H7 (cell line): ENCODE measurements at regions not wholly inside any gene's neighbourhood (a gene's known extent, or its start where the extent isn't known, plus 50 kb on each side); places are given as distances from the start of the nearest gene placed in this dataset.
"Not testable (repeated sequence)": the region's sequence is repeated elsewhere in the genome, so short reads cannot be mapped to it uniquely, and the experiment has no call there.

ENCODE experiments used
- DNase-seq: peaks from one replicate; pipeline ENCODE4 v3.0.0; 2012
- H3K27me3 ChIP-seq: 2 replicates; pipeline ENCODE4 v1.6.0; 2011; ENCODE audit warnings: mild to moderate bottlenecking, low read length; ENCODE audit not compliant: control insufficient read depth, insufficient read depth
- H3K36me3 ChIP-seq: replicated peaks from 2 replicates; pipeline ENCODE4 v1.5.1; 2011; ENCODE audit warnings: low read length; ENCODE audit not compliant: control insufficient read depth, insufficient read depth
- H3K4me3 ChIP-seq: 2 replicates; pipeline ENCODE4 v1.5.1; 2011; ENCODE audit warnings: low read depth, mild to moderate bottlenecking, control low read depth, low read length, moderate library complexity; ENCODE audit not compliant: insufficient read depth

DNA sequence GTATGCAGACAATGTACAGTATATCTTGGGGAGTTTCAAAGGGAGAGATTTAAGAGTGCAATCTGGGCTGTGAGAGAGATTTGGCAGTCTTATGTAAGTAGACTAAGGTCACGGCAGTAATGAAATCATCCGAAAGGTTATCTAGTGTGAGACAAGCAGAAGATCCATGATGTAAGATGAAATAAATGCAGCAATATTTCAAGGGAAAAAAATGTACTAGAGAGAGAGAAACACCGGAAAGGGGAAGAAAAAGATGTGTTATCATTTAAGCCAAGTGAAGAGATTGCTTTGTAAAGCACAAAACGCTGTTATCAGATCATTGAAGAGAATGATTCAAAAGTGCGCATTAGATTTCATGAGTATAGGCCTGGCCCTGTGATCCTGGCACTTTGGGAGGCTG is 88.4 kb upstream of the GUCY1A1 start:
- Histone ChIP-seq H3K4me3 (no peak overlapping the region), H3K36me3 (no peaks in the 10 kb centered on the region), H3K27me3 (no peaks in the 10 kb centered on the region)
- no peak for DNase-seq

DNA sequence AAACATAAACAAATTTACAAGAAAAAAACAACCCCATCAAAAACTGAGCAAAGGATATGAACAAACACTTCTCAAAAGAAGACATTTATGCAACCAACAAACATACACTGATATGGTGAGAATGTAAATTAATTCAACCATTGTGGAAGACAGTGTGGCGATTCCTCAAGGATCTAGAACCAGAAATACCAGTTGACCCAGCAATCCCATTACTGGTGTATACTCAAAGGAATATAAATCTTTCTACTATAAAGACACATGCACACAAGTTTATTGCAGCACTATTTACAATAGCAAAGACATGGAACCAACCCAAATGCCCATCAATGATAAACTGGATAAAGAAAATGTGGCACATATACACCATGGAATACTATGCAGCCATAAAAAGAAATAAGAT is 92.3 kb upstream of the GUCY1A1 start:
- not testable (repeated sequence) for DNase-seq

DNA sequence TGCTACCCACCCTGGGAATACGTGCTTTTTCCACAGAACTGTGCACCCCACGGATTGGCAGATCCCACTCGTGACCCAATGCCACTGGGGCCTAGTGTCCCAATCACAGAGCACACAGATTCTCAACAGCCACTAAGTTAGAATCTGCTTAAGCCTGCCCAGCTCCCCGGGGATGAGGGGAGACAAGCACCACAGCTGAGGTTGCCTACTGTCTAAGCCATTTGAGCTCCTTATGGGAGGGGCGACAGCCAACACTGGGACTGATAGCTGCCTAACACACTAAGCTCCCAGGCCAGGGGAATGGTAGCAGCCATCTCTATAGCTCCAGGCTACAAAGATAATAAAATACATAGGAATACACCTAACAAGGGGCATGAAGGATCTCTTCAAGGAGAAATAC is 93.5 kb upstream of the GUCY1A1 start:
- no peak overlapping the region for H3K4me3 ChIP-seq
- H3K36me3 ChIP-seq: no peaks in the 10 kb centered on the region
- DNase-seq: no peak

More for the DNA sequence above, 92.3 kb upstream of the GUCY1A1 start:
- H3K4me3 ChIP-seq, H3K36me3 ChIP-seq, H3K27me3 ChIP-seq: not testable (repeated sequence)

DNA sequence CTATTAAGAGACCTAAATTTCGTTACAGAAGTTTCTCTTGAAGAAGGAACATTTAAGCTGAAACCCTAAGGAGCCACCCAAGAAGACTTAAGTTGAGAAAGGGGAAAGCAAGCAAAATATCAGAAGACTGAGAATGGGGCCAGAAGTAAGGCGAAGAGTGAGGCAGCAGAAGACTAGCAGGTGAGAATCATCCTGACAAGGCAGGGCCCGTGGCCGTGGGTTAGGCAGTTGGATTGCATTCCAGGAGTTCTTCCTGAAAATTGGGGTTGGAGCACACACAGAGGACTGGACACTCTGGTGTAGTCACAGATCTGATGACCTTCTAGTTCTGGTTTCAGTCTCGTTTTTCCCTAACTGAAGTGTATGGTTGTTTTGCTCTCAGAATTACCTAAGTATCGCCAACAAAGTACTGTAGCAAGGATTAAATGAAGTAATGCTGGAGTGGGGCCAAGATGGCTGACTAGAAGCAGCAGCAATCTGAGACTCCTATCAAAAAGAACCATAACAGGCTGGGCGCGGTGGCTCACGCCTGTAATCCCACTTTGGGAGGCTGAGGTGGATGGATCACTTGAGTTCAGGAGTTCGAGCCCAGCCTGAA is 94.4 kb upstream of the GUCY1A1 start:
- H3K4me3 ChIP-seq: no peak overlapping the region

More for the DNA sequence above, 93.5 kb upstream of the GUCY1A1 start:
- no peaks in the 10 kb centered on the region for H3K27me3 ChIP-seq

DNA sequence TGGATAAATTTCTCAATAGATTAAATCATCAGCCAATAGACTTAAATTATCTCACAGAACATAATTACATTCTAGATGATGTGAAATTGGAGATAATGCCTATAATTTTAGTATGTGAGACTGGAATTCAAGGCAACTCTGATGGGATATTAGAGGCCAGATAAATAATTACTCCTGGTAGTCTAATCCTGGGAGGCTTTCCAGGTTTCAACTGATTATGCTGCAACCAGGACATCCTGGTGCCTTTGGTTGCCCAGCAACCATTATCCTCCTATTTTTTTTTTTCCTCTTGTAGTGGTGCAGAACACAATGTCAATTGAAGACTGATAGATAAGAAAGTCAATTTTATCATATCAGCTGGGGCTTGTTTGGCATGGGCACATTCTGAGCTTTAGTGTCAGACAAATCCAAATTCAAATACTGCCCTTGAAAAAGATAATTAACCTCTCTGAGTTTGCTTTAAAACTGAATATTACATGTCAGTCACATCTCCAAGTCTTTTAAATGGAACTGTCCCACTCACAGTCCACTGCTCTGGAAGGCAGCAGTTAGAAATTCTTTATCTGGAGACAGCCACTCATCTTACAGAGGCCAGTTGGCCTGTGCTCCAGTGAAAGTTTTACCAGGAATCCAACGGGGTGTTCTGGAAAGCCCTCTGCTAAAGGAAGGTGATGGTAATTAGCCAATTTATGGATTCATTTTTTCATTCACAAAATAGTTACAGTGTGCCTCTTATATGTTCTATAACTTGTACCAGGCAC is 95.3 kb upstream of the GUCY1A1 start:
- Histone ChIP-seq H3K27me3 (no peaks in the 10 kb centered on the region), H3K4me3 (no peak overlapping the region), H3K36me3 (no peaks in the 10 kb centered on the region)
- DNase-seq: no peak

More for the DNA sequence above, 94.4 kb upstream of the GUCY1A1 start:
- Histone ChIP-seq H3K27me3 (no peaks in the 10 kb centered on the region), H3K36me3 (no peaks in the 10 kb centered on the region)
- DNase-seq: no peak

DNA sequence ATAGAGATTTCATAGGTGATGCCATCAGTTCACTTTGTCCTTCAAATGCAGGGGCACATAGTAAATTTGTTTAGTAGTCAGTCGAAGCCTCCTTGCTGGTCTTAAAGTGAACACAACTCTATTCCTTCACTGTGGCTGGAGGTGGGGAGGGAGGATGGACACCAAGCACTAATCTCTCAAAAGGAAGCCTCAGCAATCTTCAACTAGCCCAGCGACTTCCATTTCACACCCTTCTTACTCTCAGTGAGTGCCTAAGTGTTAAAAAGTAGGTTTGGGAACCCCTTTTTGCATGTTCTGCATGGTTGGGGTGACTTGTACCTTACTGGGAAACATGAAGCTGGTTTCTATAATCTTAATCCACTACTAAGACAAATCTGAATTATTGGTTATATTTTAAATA is 96.0 kb upstream of the GUCY1A1 start:
- Histone ChIP-seq H3K36me3 (no peaks in the 10 kb centered on the region), H3K4me3 (no peak overlapping the region), H3K27me3 (no peaks in the 10 kb centered on the region)
- no peak for DNase-seq

DNA sequence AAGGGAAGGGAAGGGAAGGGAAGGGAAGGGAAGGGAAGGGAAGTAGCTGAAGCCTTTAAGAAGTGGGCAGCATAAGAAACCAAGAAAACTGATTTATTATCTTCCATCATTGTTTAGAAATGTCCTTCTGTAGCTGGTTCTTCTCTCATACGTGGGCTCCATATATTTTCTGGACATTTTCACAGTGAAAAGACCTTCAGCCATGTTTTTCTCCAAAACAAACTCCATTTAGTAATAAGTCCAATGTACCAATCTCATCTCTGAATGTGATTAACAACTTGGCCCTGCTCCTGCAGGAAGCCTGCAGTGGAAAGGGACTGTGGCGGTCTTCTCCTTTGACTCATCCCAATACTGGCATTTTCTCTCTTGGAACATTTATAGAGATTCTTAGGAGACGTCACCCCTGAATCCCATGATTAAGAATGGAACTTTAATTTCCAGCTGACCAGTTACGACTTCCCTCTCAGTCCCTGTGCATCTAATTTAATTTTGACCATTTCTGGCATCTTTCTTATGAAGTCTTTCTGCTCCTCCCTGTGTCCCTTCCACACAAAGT is 96.6 kb upstream of the GUCY1A1 start:
- no peaks in the 10 kb centered on the region for H3K36me3 ChIP-seq
- no peak overlapping the region for H3K4me3 ChIP-seq
- no peak for DNase-seq
- no peaks in the 10 kb centered on the region for H3K27me3 ChIP-seq

DNA sequence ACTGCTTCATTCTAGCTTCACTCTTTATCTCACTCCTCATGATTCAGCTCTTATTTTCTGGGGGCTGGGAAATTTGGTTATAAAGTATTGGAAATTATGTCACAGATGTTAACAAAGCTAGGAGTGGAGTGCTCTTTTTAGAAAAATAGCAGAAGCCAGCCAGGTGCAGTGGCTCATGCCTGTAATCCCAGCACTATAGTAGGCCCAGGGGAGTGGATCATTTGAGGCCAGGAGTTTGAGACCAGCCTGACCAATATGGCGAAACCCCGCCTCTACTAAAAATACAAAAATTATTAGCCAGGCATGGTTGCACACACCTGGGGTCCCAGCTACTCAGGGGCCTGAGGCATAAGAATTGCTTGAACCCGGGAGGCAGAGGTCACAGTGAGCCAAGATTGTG is 97.2 kb upstream of the GUCY1A1 start:
- H3K36me3 ChIP-seq: no peaks in the 10 kb centered on the region
- no peak overlapping the region for H3K4me3 ChIP-seq
- no peaks in the 10 kb centered on the region for H3K27me3 ChIP-seq
- DNase-seq: no peak

DNA sequence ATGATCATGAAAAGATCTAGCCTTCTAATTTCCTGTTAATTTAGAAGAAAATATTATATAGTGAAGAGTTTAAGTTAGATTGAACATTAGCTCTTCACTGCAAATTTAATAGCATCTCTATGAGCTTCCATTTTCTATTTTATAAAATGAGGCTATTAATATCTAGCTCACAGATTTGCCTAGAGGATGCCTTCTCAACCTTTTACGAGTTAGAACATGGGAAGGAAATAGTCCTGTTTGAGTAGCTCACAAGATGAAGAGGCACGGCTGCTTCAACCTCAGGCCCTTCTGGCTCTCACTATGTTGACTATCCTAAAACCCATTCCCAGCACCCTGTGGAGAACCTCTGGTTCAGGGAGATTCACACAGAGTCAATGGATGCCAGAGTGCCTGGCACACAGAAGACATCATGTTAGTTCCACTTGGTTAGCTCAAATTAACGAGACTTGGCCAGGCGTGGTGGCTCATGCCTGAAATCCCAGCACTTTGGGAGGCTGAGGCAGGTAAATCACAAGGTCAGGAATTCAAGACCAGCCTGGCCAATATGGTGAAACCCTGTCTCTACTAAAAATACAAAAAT is 97.9 kb upstream of the GUCY1A1 start:
- Histone ChIP-seq H3K4me3 (no peak overlapping the region), H3K27me3 (no peaks in the 10 kb centered on the region), H3K36me3 (no peaks in the 10 kb centered on the region)
- DNase-seq: no peak

DNA sequence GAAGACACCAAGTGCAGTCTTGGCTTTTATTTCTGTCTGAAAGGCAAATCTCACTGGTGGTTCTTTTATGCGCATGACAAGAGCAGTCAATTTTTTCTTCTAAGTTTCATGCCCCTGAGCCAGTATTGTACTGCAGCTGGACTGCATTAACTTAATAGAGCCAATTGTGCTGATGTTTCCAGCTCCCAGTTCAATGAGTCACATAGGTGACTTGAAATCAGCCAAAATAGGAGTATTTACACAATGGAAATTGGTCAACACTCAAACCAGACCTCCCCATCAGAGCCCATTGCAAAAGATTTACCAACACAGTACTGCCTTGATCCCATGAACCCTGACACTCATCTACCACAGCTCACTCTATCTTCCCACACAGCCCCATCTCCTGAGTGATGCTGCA is 100.3 kb upstream of the GUCY1A1 start:
- no peak overlapping the region for H3K4me3 ChIP-seq
- DNase-seq: no peak
- no peaks in the 10 kb centered on the region for H3K36me3 ChIP-seq
- H3K27me3 ChIP-seq: no peaks in the 10 kb centered on the region

DNA sequence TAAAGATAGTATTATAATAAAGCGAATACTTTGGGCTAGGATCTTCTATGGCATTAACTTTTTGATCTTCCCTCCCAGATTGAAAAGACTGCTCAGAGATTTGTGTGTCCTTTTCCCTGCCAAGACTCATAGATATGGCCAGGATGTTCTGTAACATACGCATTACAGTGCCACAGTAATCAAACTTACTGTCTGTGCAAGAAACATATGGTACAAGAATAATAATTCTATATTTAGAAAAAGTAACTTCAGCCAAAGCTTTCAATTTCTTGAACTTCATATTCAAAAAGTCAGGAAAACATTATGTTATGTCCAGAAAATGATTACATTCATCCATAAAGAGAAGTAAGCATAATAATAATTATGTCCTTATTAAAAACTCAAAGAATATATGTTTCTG is 100.9 kb upstream of the GUCY1A1 start:
- Histone ChIP-seq H3K36me3 (no peaks in the 10 kb centered on the region), H3K27me3 (no peaks in the 10 kb centered on the region), H3K4me3 (no peak overlapping the region)
- no peak for DNase-seq

DNA sequence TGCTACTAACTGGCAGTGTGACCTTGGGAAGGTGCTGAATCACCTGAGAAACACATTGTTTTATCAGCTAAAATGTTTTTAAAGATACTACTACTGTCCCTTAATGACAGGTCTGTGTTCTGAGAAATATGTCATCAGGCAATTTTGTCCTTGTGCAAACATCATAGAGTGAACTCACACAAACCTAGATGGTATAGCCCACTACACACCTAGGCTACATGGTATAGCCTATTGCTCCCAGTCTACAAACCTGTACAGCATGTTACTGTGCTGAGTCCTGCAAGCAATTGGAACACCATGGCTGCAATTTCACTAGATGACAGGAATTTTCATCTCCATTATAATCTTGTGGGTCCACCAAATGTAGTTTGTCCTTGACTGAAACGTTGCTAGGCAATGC is 101.3 kb upstream of the GUCY1A1 start:
- DNase-seq: no peak
- no peaks in the 10 kb centered on the region for H3K36me3 ChIP-seq
- no peaks in the 10 kb centered on the region for H3K27me3 ChIP-seq
- no peak overlapping the region for H3K4me3 ChIP-seq

DNA sequence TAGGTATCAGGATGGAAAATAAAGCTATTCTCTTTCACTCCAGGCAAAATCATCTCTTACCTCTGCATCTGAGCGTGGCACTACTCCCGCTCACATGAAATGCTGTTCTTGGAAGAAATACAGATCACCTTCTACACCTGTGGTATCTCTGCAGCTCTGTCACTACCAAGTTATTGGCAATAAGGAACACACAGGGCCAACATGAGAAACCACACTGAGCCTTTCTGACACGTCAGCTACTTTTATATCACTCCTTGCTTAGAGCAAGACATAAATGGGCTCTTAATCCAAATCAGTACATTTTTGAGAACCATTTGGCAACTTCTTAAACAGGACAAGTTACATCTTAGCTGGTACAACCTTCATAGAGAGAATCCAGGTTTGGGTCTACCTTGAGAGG is 101.8 kb upstream of the GUCY1A1 start:
- no peaks in the 10 kb centered on the region for H3K27me3 ChIP-seq
- DNase-seq: no peak
- no peak overlapping the region for H3K4me3 ChIP-seq
- H3K36me3 ChIP-seq: no peaks in the 10 kb centered on the region

DNA sequence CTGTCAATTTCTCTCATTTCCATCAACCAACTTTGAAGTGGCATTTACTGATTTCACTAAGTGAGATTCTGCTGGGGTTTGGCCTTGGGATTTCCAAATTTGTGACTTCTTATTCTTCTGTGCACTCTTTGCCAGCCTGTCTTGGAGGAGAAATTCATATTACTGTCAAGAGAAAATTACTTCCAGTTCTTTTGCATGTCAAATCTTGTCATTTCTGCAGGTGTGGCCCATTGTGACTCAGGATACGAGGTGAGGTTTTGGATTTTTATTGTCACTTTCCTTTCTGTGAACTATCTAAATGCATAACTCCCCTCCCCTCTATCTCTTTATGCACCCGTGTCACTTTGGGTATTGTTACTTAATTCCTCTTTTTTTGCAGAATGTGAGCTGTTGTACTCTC is 102.6 kb upstream of the GUCY1A1 start:
- H3K4me3 ChIP-seq: no peak overlapping the region
- no peaks in the 10 kb centered on the region for H3K27me3 ChIP-seq
- DNase-seq: no peak
- no peaks in the 10 kb centered on the region for H3K36me3 ChIP-seq

DNA sequence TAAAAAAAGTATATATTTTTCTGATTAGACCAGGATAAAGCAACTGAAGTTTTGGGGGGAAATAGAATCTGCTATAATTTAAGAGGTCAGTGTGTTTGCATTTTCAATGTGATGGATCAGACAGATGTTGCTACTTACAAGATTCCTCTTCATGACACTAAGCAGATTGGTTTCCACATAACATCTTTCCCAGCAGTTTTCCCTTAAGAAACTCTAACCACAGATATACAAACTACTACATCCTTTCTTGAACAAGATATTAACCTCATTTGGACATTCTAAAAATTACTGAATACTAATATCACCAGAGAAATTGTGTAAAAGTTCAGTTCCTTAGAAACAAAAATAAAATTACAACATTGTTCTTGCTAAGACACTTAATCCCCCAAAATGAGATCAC is 106.7 kb upstream of the GUCY1A1 start:
- DNase-seq: no peak
- Histone ChIP-seq H3K27me3 (no peaks in the 10 kb centered on the region), H3K36me3 (no peaks in the 10 kb centered on the region), H3K4me3 (no peak overlapping the region)
